ENCODE measurements at regions not wholly inside any gene's neighbourhood (a gene's known extent, or its start where the extent isn't known, plus 50 kb on each side); places are given as distances from the start of the nearest gene placed in this dataset.

GRCh38 chr19:28424077-28424476 lies 788.9 kb downstream of the UQCRFS1 start:
- Histone ChIP-seq H3K27ac (no peak overlapping the region), H3K4me3 (no peak overlapping the region)
- DNase-seq (ENCODE audit: low spot score): no peak
- no peak for TF ChIP-seq CTCF (IDR thresholded peaks at IDR 0.05)

GRCh38 chr19:28422791-28423650 lies 789.9 kb downstream of the UQCRFS1 start:
- no peak overlapping the region for H3K27ac ChIP-seq
- no peak for TF ChIP-seq CTCF (IDR thresholded peaks at IDR 0.05)
- no peak overlapping the region for H3K4me3 ChIP-seq
- DNase-seq (ENCODE audit: low spot score): no peak

- TF ChIP-seq CTCF (IDR thresholded peaks at IDR 0.05): no peak
- Histone ChIP-seq H3K27ac (no peak overlapping the region), H3K4me3 (no peak overlapping the region)
- no peak for DNase-seq (ENCODE audit: low spot score)
These were observed 790.9 kb downstream of the UQCRFS1 start for GRCh38 chr19:28422046-28422445.

- no peak for DNase-seq (ENCODE audit: low spot score)
- Histone ChIP-seq H3K4me3 (no peak overlapping the region), H3K27ac (no peak overlapping the region)
- TF ChIP-seq CTCF (IDR thresholded peaks at IDR 0.05): no peak
These were observed 792.0 kb downstream of the UQCRFS1 start for GRCh38 chr19:28420811-28421550.

GRCh38 chr19:28419312-28419711 lies 793.6 kb downstream of the UQCRFS1 start:
- no peak overlapping the region for H3K27ac ChIP-seq
- no peak for TF ChIP-seq CTCF (IDR thresholded peaks at IDR 0.05)
- H3K4me3 ChIP-seq: no peak overlapping the region
- no peak for DNase-seq (ENCODE audit: low spot score)

- no peak for DNase-seq (ENCODE audit: low spot score)
- Histone ChIP-seq H3K27ac (no peak overlapping the region), H3K4me3 (no peak overlapping the region)
- TF ChIP-seq CTCF (IDR thresholded peaks at IDR 0.05): no peak
These were observed 795.6 kb downstream of the UQCRFS1 start for GRCh38 chr19:28417361-28417760.

Data from coronary artery (tissue), 2 donors.